ENCODE measurements at regions not wholly inside any gene's neighbourhood (a gene's known extent, or its start where the extent isn't known, plus 50 kb on each side); places are given as distances from the start of the nearest gene placed in this dataset.

- TF ChIP-seq EZH2 (IDR thresholded peaks at IDR 0.05; ENCODE audit: insufficient read depth, poor library complexity, severe bottlenecking) (no peak), EZH2phosphoT487 (IDR thresholded peaks at IDR 0.05; ENCODE audit: insufficient read depth, low read depth) (no peak)
These were observed 256.1 kb upstream of the PGRMC2 start for GRCh38 chr4:128543696-128544095.

Measured in GM23248 (cell line).